HuH-7 (cell line): ENCODE measurements at regions not wholly inside any gene's neighbourhood (a gene's known extent, or its start where the extent isn't known, plus 50 kb on each side); places are given as distances from the start of the nearest gene placed in this dataset.
"Not testable (repeated sequence)": the region's sequence is repeated elsewhere in the genome, so short reads cannot be mapped to it uniquely, and the experiment has no call there.

Experiments
- DNase-seq: peaks from one replicate; pipeline ENCODE4 v3.0.0; 2011; ENCODE audit warnings: low spot score

DNA sequence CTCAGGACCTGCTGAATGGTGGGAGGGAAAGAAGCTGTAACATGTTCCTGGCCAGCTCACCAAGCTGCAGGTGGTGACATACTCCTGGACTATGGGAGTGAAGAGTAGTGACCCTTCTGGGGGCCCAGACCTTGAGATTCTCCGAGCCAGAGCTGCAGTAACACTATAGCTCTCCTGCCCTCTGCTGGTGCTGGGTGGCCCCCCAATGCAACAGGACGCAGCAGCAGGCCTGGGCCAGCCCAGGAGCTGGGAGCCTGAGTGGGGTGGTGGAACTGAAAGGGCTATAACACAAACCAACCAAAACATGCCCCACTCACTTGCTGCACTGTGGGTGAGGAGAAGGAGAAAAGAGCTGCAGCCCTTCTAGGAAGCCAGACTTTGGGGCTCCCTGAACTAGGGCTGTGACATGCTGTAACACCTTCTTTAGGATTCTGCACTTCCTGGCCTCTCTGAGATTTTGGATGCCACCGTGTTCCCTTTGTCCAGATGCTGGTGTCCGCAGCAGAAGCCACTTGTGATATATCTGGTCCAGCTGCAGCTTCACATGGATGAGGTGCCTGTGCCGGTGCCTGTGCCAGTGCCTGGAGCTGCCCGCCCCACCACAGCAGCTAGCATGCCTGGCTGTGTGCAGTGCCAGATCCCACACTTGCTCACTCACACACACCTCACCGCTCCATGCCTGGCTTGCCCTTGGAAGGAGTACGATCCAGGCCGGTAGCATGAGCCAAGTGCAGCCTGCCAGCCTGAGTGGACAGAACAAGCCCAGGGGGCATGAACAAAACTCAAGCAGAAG lies 636.8 kb upstream of the KCNMB2 start:
- DNase-seq: no peak

- DNase-seq: no peak
Measured at GRCh38 chr3:177902876-177903275, 633.4 kb upstream of the KCNMB2 start.

DNA sequence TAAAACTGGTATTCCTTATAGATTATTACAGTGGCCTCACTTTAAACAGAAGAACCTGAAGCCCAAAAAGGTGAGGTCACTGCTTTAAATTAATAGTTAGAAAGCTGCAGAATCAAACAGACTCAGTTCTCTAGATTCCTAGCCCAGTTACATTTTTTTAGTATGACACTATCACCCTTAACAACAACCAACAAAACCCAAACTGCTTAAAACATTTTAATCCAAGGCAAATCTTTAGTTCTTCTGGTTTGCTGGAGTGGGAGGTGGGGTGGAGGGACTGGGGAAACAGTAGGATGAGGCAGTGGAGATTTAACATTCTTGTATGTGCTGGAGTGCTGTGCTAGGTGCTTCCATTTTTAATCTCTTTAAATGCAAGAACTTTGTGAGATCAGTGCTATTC lies 631.6 kb upstream of the KCNMB2 start:
- no peak for DNase-seq

GRCh38 chr3:177905173-177906125 lies 630.8 kb upstream of the KCNMB2 start:
- no peak for DNase-seq

GRCh38 chr3:177906126-177906511 lies 630.1 kb upstream of the KCNMB2 start:
- peak; percentile 42 for DNase-seq

- DNase-seq: no peak
Measured at GRCh38 chr3:177906578-177907229, 629.5 kb upstream of the KCNMB2 start.

- not testable (repeated sequence) for DNase-seq
Measured at GRCh38 chr3:177909530-177909929, 626.7 kb upstream of the KCNMB2 start.

GRCh38 chr3:177914224-177914623 lies 622.0 kb upstream of the KCNMB2 start:
- no peak for DNase-seq

DNA sequence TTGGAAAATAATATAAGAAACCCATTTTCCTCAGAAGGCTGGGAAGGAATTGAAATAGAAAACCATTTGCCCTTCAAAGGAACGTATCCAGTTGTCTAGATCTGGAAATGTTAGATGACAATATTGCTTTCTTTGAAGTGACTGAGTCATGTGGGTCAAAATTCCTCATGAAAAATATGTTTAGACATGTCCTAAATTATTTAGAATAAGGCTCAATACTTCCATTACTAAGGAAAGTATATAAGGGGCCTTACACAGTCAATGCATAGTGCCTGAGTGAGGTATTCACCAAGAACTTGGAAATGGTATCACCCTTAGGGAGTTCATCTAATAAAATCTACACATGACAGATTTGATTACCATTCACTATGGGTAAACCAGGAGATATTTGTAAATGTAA lies 619.8 kb upstream of the KCNMB2 start:
- DNase-seq: no peak

DNA sequence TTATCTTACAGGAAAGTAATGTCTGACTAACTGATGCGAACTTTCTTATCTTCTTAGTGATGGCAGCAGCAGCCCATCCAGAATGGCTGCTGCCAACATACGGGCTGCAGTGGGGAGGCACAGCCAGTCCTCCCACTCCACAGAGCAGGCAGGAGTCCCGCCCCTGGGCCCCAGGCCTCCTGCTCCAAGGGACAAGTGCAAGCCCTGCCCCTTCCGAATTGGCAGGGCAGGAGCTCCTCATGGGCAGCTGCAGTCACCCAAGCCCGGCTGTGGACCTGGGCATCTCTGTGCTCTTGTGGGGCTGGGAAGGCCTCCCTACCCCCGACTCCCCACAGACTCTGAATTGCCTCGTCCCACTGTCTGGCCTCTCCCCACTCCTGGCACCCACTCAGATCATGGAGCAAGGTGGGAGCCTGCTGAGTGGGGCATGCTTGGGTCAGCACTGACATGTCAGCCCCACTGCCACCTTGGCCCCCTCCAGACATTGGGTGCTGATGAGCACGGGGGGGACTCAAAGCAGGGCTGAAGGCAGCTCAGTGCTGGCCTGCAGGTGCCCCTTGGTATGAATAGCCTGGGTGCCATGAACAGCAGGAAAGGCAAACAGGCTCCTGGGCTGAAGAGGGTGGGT lies 618.9 kb upstream of the KCNMB2 start:
- DNase-seq: no peak

DNA sequence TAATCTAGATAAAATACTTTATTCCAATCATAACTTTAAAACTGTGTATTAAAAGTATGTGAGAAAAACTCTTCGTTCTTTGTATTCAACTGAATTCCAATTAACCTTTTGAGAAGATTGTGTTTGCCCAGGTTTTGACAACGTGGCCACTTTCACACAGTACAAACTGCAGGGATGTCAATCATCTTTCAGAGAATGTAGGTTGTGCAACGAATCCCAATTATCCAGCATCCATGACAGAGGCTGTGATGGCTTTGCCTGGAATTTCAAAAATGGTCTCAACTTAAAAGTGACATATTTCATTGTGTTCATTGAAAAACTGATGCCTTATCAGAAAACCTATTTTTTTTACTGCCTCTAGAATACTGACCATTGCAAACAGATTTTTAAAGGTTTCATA lies 615.1 kb upstream of the KCNMB2 start:
- DNase-seq: no peak

DNA sequence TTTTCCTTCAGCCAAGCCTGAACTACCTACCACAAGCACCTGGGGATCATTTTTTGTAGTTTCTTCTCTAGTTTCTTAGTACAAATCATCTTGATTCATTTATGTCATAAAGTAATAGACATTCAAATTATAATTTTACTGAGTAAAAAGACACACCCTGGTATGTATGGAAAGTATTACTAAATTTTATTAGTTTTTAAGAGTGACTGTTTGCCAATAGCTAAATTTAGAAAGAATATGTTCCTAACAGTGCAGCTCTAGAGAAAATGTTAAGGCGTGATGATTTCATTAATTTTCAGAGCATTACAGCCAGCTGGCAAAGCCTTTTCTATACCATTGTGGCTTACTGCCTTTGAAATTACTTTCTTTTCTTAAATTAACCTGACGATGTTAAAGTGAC lies 612.0 kb upstream of the KCNMB2 start:
- no peak for DNase-seq

- no peak for DNase-seq
Measured at GRCh38 chr3:177928172-177928873, 607.9 kb upstream of the KCNMB2 start.

DNA sequence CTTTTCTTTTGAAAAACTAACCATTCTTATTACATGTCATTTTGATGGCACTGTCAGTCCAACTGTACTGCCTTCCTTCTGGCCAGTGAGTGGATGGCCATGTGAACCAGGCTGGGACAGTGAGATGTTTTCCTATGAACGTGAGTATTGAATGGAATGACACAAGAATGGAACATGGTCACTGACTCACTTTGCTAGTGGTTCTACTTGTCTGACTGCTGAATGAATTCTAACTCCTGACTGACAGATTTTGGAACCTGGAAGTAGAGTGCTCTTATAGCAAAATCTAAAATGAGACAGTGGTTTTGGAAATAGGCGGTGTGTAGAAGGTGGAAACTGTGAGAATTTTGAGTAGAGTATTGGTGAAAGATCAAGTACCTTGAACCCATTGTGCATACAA lies 606.9 kb upstream of the KCNMB2 start:
- DNase-seq: no peak

GRCh38 chr3:177930771-177931170 lies 605.5 kb upstream of the KCNMB2 start:
- DNase-seq: no peak

- no peak for DNase-seq
Measured at GRCh38 chr3:177931346-177931745, 604.9 kb upstream of the KCNMB2 start.

DNA sequence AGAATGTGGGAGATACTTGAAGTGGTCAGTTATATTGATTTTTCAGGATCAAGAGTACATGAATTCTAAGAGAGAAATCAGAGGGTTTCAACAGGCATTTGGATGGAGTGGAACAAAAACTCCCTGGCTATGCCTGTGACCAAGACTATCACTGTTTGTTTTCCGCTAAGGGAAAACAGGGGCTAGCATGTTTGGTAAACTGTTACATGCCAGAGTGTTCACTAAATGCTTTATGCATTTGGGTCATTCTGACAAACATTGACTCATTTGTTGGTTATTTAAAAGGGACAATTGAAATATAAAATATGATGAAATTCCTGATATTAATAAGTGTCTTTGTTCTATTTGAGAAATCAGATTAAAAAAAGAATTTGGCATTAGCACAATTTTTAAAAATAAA lies 603.9 kb upstream of the KCNMB2 start:
- DNase-seq: no peak

DNA sequence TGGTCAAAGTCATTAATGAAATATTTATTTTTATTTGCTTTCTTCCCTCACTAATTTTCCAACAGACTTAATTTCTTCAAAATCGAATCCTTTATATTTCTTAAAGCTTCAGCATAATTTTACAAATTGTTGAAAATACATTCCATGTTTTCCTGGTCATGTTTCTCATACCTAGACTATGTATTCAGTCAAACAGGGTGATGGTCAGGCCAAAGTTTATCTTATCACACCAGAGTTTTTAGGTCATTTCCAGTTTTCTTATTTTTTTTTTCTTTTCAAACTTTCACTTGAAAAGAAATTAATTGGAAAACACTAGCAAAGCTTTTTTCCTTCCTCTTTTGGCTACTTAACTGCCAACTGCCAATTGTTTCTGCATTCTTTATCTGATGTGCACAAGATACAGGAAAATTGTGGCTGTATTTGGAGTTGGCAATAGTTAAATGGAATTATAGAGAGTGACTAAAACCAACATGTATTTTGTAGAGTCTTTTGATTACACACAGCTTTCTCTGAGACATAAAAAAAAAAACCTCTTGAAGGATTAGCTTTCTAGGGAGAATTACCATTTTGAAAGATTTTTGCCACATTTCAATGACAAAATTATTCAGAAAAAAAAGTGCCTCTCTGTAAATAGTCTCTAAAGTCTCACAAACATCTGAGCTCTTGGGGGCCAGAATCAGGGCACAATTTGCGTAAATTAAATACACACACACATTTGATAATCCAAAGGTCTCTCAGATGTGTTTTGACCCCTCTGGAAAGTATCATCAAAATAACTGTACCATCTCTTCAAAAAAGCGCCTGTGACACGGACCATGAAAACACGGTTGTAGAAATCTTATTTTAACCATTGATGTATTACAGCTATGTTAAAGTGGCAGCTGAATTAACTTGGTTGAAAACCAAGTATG lies 603.2 kb upstream of the KCNMB2 start:
- DNase-seq: no peak

DNA sequence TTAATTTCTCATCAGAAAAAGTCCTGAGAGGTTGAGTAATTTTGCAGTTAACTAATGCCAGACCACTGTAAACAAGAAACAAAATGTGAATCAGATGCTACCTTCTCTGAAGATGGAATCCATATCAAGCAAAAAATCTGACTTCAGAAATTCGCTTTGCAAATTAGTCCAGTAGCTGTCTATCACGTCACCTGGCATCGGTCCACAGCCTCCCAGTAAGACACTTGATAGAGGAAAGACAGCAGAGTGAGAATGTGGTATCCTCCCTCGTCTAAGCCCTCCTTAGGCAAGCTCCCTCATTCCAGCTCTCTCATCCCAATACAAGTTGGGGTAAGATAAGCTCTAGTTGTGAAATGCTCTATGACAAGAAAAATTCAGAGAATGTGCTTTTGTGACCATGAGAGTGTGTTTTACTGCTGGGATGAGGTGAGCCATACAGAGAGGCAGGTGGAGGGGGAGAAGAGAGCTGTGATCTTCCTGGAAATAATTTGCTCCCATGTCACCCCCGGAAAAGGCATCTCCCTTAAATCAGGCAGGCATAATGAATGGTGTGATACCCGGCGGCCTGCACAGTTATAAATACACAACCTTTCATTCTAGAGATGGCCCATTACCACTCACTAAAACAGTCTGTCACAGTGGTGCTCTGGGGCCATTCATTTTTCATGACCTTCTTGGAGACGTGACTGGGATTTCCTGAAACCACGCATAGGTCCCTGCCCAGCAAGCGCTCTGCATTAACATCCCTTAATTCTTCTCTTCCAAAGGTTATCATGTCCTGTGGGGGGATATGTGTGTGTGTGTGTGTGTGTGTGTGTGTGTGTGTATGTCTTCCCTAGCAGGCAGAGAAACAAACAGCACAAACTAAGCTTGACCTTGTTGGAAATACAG lies 602.0 kb upstream of the KCNMB2 start:
- peak; percentile 15 for DNase-seq
